Astrocyte (in vitro differentiated cells and primary cell): ENCODE measurements at regions not wholly inside any gene's neighbourhood (a gene's known extent, or its start where the extent isn't known, plus 50 kb on each side); places are given as distances from the start of the nearest gene placed in this dataset.
"Not testable (repeated sequence)": the region's sequence is repeated elsewhere in the genome, so short reads cannot be mapped to it uniquely, and the experiment has no call there.

Source experiments
- CTCF ChIP-seq: IDR thresholded peaks from 2 replicates; pipeline ENCODE4 v1.5.1; 2011; ENCODE audit warnings: low read depth, mild to moderate bottlenecking, inconsistent platforms, low read length, moderate library complexity; ENCODE audit not compliant: insufficient read depth
- EZH2 ChIP-seq: IDR thresholded peaks from 2 replicates; pipeline ENCODE4 v1.6.1; 2012; ENCODE audit warnings: mild to moderate bottlenecking, low read length, inconsistent platforms; ENCODE audit not compliant: insufficient read depth

- not testable (repeated sequence) for TF ChIP-seq CTCF, EZH2
Measured at GRCh38 chr1:189644156-189644555, 833.5 kb downstream of the BRINP3 start.
